GM12872 (cell line): ENCODE measurements at regions not wholly inside any gene's neighbourhood (a gene's known extent, or its start where the extent isn't known, plus 50 kb on each side); places are given as distances from the start of the nearest gene placed in this dataset.

Experiments
- TF ChIP-seq, protein P1 (sequence below): IDR thresholded peaks from 3 replicates; pipeline ENCODE4 v1.5.1; 2011; ENCODE audit warnings: low read depth, mild to moderate bottlenecking, low read length, moderate library complexity; ENCODE audit not compliant: insufficient read depth

DNA sequence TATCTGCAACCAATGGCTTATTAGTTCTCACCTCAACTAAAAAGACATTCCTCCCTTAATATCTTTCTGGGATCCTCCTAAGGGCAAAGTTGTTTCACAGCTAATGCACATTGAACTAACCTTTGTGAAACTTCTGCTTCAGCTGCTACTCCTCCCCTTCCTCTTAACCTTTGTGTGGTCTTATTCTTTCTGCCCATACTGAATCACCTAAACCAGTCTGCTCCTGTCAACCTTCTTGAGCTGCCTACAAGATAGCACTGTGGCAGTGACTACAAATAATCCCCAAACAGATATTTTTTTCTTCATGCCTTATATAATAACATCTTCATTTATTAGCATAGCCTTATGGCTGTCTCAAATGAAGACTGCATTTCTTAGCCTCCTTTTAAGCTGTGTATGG lies 1077.4 kb upstream of the ATXN7L3B start:
- TF ChIP-seq, protein P1, sequence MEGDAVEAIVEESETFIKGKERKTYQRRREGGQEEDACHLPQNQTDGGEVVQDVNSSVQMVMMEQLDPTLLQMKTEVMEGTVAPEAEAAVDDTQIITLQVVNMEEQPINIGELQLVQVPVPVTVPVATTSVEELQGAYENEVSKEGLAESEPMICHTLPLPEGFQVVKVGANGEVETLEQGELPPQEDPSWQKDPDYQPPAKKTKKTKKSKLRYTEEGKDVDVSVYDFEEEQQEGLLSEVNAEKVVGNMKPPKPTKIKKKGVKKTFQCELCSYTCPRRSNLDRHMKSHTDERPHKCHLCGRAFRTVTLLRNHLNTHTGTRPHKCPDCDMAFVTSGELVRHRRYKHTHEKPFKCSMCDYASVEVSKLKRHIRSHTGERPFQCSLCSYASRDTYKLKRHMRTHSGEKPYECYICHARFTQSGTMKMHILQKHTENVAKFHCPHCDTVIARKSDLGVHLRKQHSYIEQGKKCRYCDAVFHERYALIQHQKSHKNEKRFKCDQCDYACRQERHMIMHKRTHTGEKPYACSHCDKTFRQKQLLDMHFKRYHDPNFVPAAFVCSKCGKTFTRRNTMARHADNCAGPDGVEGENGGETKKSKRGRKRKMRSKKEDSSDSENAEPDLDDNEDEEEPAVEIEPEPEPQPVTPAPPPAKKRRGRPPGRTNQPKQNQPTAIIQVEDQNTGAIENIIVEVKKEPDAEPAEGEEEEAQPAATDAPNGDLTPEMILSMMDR, result no peak

DNA sequence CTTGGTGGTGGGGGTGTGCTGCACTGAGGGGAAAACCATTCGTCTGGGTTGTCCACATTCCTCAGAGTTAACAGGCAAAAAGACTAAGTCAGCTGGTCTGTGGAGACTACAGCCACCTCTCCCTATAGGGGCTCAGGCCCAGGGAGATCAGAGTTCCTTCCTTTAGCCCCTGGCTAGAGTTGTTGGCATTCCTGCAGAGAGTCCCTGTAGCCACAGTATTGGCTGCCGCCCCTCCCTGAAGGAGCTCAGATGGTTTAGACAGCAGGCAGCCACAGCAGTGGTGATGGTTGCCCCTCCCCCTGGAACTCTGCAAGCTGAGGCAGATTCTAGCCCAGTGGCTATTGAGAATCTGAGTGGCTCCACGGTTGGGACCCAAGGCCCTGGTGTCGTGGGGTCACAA lies 1072.5 kb upstream of the ATXN7L3B start:
- TF ChIP-seq, protein P1, result no peak

- TF ChIP-seq, protein P1, result no peak
Observed at GRCh38 chr12:73486256-73486655, 1051.4 kb upstream of the ATXN7L3B start.

DNA sequence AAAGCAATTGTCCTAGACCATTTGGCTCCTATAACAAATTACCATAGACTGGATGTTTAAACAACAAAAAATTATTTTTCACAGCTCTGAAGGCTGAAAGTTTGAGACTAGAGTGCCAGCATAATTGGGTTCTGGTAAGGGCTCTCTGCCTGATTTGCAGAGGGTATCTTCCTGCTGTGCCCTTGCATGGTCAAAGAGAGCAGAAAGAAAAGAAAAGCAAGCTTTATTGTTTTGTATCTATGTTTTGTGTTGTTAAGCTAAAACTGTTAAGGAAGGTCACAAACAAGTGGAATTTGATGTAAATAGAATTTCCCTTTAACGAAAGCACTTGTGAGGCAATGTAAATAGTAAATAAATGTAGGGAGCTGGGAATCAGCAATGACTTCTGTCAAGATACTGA lies 1031.0 kb upstream of the ATXN7L3B start:
- TF ChIP-seq, protein P1, result no peak

- TF ChIP-seq, protein P1, result peak; percentile 25; the same call in 1 of the 3 replicates
Observed at GRCh38 chr12:73514672-73515071, 1023.0 kb upstream of the ATXN7L3B start.

GRCh38 chr12:73517859-73518258 lies 1019.8 kb upstream of the ATXN7L3B start:
- TF ChIP-seq, protein P1, result no peak

DNA sequence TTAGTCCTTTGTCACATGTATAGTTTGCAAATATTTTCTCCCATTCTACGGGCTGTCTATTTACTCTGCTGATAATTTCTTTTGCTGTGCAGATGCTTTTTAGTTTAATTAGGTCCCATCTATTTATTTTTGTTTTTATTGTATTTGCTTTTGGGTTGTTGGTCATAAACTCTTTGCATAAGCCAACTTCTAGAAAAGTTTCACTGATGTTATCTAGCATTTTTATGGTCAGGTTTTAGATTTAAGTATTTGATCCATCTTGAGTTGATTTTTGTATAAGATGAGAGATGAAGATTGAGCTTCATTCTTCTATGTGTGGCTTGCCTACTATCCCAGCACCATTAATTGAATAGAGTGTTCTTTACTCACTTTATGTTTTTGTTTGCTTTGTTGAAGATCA lies 1008.4 kb upstream of the ATXN7L3B start:
- TF ChIP-seq, protein P1, result no peak

DNA sequence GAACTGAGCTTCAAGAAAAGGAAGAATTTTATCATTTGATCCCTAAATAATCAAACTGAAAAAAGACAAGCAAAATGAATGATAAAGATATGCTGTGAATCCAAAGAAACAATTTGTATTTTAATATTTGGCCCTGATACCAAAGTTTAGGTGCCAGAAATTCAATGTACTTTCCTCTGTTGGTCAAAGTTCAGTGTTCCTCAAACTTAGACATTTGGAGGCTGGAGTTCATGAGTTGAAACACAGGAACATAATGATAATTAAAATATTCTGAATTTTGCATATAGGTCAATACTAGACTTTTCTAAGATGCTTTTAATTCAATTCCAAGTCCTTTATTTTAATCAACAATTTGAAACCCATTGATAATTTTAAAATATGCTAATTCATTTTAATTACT lies 1007.7 kb upstream of the ATXN7L3B start:
- TF ChIP-seq, protein P1, result no peak
